Body of pancreas (tissue), 4 donors: ENCODE measurements at regions not wholly inside any gene's neighbourhood (a gene's known extent, or its start where the extent isn't known, plus 50 kb on each side); places are given as distances from the start of the nearest gene placed in this dataset.

ENCODE experiments used
- CTCF ChIP-seq, 7 experiments: fragments of 450-650 bp in 4 of 7; fragments of 200-600 bp in 3 of 7; sonication (generic) in 3 of 7; IDR thresholded peaks; one replicate each; pipeline ENCODE4 v1.5.1; 2016 to 2019; ENCODE audit warnings: antibody characterized with exemption in 7 of 7
- POLR2A ChIP-seq, 3 donors: fragments of 450-650 bp; IDR thresholded peaks; one replicate each; pipeline ENCODE4 v1.6.1; 2016; ENCODE audit warnings: antibody characterized with exemption in 3 of 3, mild to moderate bottlenecking in 2 of 3

GRCh38 chr11:13851691-13852090 lies 110.8 kb upstream of the SPON1 start:
- TF ChIP-seq CTCF (IDR thresholded peaks at IDR 0.05) (no peak), POLR2A (IDR thresholded peaks at IDR 0.05) (no peak)
